Activated T-helper 2 cell treated with anti-CD3 and anti-CD28 coated beads, Interferon-gamma antibody, Interleukin-2, Interleukin-4, amounts not matched to agents 10 μg/mL and 5 μg/mL and 100 μg/mL, durations not matched to agents 14 hours and 24 hours and 36 hours (primary cell): ENCODE measurements at regions not wholly inside any gene's neighbourhood (a gene's known extent, or its start where the extent isn't known, plus 50 kb on each side); places are given as distances from the start of the nearest gene placed in this dataset.

ENCODE experiments used
- DNase-seq: peaks from one replicate; pipeline ENCODE4 v3.0.0; 2021; ENCODE audit warnings: low spot score
- H3K27ac Mint-ChIP-seq: one replicate; pipeline ENCODE4 v1.8.0; 2021; ENCODE audit warnings: mixed read lengths
- H3K27me3 Mint-ChIP-seq: one replicate; pipeline ENCODE4 v1.8.0; 2021; ENCODE audit warnings: low read depth, mixed read lengths
- H3K36me3 Mint-ChIP-seq: one replicate; pipeline ENCODE4 v1.8.0; 2021; ENCODE audit warnings: low read depth, mixed read lengths
- H3K4me1 Mint-ChIP-seq: one replicate; pipeline ENCODE4 v1.8.0; 2021; ENCODE audit warnings: low read depth, mixed read lengths
- H3K4me3 Mint-ChIP-seq: one replicate; pipeline ENCODE4 v1.8.0; 2021; ENCODE audit warnings: low read depth, mild to moderate bottlenecking, moderate library complexity, mixed read lengths
- H3K9me3 Mint-ChIP-seq: one replicate; pipeline ENCODE4 v1.8.0; 2021; ENCODE audit warnings: mixed read lengths
- intact Hi-C: fragments of 100-400 bp; cut with micrococcal nuclease; formaldehyde crosslinking; loops from one replicate; pipeline ENCODE4 v1.15.1; 2023

- no peaks in the 10 kb centered on the region for H3K9me3 Mint-ChIP-seq
- H3K27me3 Mint-ChIP-seq, result no peaks in the 10 kb centered on the region
- intact Hi-C loops, result no loop called here
- no peak for DNase-seq
- H3K36me3 Mint-ChIP-seq, result no peaks in the 10 kb centered on the region
- no peak overlapping the region for H3K4me3 Mint-ChIP-seq
- no peak overlapping the region for H3K27ac Mint-ChIP-seq
- peaks cover 2% of the 10 kb centered on the region for H3K4me1 Mint-ChIP-seq
Measured at GRCh38 chr4:176843710-176844109, 51.0 kb upstream of the VEGFC start.

GRCh38 chr4:176844448-176844847 lies 51.7 kb upstream of the VEGFC start:
- H3K36me3 Mint-ChIP-seq, result no peaks in the 10 kb centered on the region
- no peaks in the 10 kb centered on the region for H3K27me3 Mint-ChIP-seq

DNA sequence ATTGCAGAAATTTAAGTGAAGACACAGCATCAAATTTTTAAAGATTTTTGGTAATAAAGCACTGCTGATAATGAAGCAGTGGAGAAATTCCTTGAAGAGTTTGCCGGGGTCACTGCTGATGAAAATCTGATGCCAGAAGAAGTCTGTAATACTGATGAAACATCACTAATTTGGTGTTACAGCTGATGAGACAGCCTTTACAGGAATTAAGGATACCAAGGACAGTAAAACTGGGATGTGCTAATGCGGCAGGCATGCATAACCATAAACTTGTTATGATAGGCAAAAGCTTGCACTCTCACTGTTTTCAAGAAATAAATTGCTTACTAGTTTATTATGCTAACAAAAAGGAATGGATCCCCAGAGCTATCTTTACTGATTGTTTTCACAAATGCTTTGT lies 52.9 kb upstream of the VEGFC start:
- no peaks in the 10 kb centered on the region for H3K27me3 Mint-ChIP-seq
- H3K27ac Mint-ChIP-seq, result no peak overlapping the region
- no peaks in the 10 kb centered on the region for H3K9me3 Mint-ChIP-seq
- intact Hi-C loops, result no loop called here
- no peak for DNase-seq
- no peaks in the 10 kb centered on the region for H3K36me3 Mint-ChIP-seq
- no peak overlapping the region for H3K4me3 Mint-ChIP-seq
- H3K4me1 Mint-ChIP-seq, result peaks cover 2% of the 10 kb centered on the region

More at GRCh38 chr4:176844448-176844847, 51.7 kb upstream of the VEGFC start:
- Mint-ChIP-seq H3K27ac (no peak overlapping the region), H3K9me3 (no peaks in the 10 kb centered on the region), H3K4me3 (no peak overlapping the region), H3K4me1 (peaks cover 2% of the 10 kb centered on the region)
- no peak for DNase-seq
- intact Hi-C loops, result no loop called here

DNA sequence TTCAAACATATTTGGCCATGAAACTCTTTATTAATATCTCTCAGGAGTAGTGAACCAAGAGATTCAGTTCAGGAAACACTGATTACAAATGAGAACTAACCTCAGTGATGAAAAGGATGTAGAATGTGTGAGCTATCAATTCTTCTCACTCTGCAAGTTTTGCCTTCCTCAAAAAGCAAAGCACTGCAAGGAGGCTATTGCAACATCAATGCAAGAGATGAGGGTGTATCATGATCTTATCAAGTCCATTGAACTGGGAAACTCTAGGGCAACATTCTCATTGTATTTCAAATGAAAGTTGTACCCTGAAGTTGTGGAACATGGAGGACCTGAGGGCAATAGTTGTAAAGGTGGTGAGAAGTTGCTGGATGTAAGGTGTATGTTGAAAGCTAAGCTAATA lies 56.4 kb upstream of the VEGFC start:
- DNase-seq, result no peak
- no peaks in the 10 kb centered on the region for H3K27me3 Mint-ChIP-seq
- no peaks in the 10 kb centered on the region for H3K36me3 Mint-ChIP-seq
- no peak overlapping the region for H3K27ac Mint-ChIP-seq
- H3K9me3 Mint-ChIP-seq, result no peaks in the 10 kb centered on the region
- H3K4me3 Mint-ChIP-seq, result no peak overlapping the region
- intact Hi-C loops, result no loop called here
- H3K4me1 Mint-ChIP-seq, result no peaks in the 10 kb centered on the region

DNA sequence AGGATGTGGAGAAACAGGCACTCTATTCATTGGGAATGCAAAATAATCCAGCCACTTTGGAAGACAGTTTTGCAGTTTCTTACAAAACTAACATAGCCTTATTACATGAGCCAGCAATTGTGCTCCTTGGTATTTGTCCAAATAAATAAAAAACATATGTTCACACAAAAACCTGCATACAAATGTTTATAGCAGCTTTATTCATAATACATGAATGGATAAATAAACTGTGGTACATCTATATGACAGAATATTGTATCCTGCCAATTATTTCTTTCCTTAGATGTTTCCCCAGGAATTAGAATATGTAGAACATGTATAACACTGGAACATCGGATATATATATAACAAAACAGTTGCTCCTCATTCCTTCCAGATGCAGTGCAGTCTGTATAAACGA lies 57.7 kb upstream of the VEGFC start:
- no peak for DNase-seq
- Mint-ChIP-seq H3K27ac (no peak overlapping the region), H3K4me3 (no peak overlapping the region)

GRCh38 chr4:176856421-176856820 lies 63.7 kb upstream of the VEGFC start:
- no peaks in the 10 kb centered on the region for H3K36me3 Mint-ChIP-seq
- DNase-seq, result no peak
- no peak overlapping the region for H3K4me3 Mint-ChIP-seq
- H3K27ac Mint-ChIP-seq, result no peak overlapping the region
- H3K4me1 Mint-ChIP-seq, result no peaks in the 10 kb centered on the region
- no peaks in the 10 kb centered on the region for H3K9me3 Mint-ChIP-seq
- intact Hi-C loops, result no loop called here
- H3K27me3 Mint-ChIP-seq, result no peaks in the 10 kb centered on the region

More for the DNA sequence above, 57.7 kb upstream of the VEGFC start:
- intact Hi-C loops, result no loop called here
- H3K27me3 Mint-ChIP-seq, result no peaks in the 10 kb centered on the region
- no peaks in the 10 kb centered on the region for H3K9me3 Mint-ChIP-seq
- no peaks in the 10 kb centered on the region for H3K4me1 Mint-ChIP-seq
- no peaks in the 10 kb centered on the region for H3K36me3 Mint-ChIP-seq

GRCh38 chr4:176858839-176859238 lies 66.1 kb upstream of the VEGFC start:
- H3K9me3 Mint-ChIP-seq, result no peaks in the 10 kb centered on the region
- H3K27ac Mint-ChIP-seq, result no peak overlapping the region
- no peaks in the 10 kb centered on the region for H3K27me3 Mint-ChIP-seq
- H3K4me3 Mint-ChIP-seq, result no peak overlapping the region
- no peaks in the 10 kb centered on the region for H3K4me1 Mint-ChIP-seq
- intact Hi-C loops, result no loop called here
- no peaks in the 10 kb centered on the region for H3K36me3 Mint-ChIP-seq
- DNase-seq, result no peak

DNA sequence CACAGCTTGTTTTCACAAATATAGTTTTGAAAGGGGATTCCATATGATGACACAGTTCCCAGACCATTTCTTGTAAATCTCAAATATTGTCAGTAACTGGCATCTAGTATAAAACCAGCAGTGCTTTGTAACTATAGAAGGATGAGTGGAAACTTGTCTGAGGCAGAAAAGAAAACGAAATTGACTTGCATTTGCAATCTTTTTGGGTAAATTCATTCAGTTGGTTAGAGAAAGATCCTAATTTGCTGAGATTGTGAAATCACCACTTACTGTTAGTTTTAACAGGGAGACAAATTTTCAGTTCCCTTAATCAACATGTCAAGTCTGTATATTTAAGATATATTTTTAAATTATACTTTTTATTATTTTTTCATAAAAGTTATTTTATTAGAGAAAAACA lies 71.5 kb upstream of the VEGFC start:
- intact Hi-C loops, result no loop called here
- no peaks in the 10 kb centered on the region for H3K27me3 Mint-ChIP-seq

DNA sequence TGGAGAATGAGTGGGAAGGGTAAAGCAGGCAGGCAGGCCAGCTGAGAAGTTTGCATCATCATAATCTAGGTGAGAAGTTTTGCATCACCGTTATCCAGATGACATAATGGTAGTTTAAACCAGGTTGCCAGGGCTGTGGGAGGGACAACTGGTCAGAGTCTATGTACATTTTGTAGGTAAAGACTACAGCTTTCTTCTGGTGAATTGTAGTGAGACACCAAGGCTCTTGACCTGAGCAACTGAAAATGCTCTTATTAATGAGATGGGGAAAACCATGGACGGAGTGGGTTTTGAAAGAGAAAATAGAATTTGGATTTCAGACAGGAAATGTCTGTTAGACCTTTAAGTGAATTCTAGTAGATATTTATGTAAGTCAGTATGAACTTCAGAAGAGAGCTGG lies 76.0 kb upstream of the VEGFC start:
- no peak overlapping the region for H3K4me3 Mint-ChIP-seq
- no peak for DNase-seq
- no peaks in the 10 kb centered on the region for H3K9me3 Mint-ChIP-seq
- H3K27ac Mint-ChIP-seq, result no peak overlapping the region
- H3K27me3 Mint-ChIP-seq, result no peaks in the 10 kb centered on the region
- intact Hi-C loops, result no loop called here
- no peaks in the 10 kb centered on the region for H3K36me3 Mint-ChIP-seq
- no peaks in the 10 kb centered on the region for H3K4me1 Mint-ChIP-seq

More for the DNA sequence above, 71.5 kb upstream of the VEGFC start:
- no peaks in the 10 kb centered on the region for H3K36me3 Mint-ChIP-seq
- H3K4me1 Mint-ChIP-seq, result no peaks in the 10 kb centered on the region
- no peak overlapping the region for H3K27ac Mint-ChIP-seq
- no peak overlapping the region for H3K4me3 Mint-ChIP-seq
- no peak for DNase-seq
- H3K9me3 Mint-ChIP-seq, result no peaks in the 10 kb centered on the region

DNA sequence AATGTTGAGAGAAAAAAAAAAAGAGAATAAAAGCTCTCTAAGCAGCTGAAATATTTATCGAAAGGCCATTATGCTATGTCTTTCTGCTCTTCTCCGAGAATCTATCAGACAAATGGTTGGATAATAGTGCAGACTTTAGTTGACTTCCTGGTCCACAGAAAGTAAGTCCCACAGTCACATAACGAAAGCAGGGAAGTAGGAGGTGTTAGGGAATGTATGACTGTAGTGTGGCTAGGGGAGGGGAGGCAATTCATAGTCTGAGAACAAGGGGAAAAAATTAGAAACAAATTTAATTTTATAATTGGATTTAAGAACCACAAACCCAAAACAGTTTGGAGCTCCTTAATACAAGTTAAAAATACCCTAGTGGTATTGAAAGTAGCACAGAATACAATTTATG lies 79.7 kb upstream of the VEGFC start:
- no peaks in the 10 kb centered on the region for H3K4me1 Mint-ChIP-seq
- DNase-seq, result no peak
- intact Hi-C loops, result no loop called here

DNA sequence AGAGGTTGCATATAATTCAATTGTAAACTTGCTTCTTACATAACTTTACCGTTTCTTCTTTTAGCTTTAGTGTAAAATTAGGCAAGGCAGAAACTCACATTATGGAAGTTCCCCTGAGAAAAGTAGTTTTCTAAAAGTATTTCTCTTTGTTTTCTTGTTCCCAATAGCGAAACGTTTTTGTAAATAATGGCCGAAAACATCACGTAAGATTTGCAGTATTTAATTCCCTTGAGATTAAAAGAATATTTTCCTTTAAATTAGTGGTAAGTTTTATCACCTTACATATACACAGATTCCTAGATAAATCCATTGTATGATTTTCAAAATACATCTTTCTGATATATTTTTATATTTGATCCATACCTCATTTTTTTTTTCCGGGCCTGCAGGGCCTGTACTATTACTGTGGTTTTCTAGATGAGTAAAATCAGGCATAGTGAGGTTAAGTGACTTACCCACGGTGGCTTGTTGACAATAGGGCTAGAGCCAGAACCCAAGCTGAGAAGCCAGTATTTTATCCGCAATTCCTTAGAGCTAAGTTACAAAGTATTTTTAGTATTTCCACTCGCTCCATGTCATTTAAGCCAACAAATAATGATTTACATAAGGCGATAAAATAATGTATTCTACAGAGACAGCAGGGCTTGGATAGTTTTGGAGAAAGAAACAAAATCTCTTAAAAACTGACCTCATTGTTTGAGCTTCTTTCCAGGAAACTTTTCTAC lies 82.2 kb upstream of the VEGFC start:
- Mint-ChIP-seq H3K27me3 (no peaks in the 10 kb centered on the region), H3K4me3 (no peak overlapping the region), H3K27ac (no peak overlapping the region), H3K36me3 (no peaks in the 10 kb centered on the region), H3K9me3 (no peaks in the 10 kb centered on the region), H3K4me1 (no peaks in the 10 kb centered on the region)
- intact Hi-C loops, result no loop called here
- no peak for DNase-seq

More for the DNA sequence above, 79.7 kb upstream of the VEGFC start:
- H3K9me3 Mint-ChIP-seq, result no peaks in the 10 kb centered on the region
- no peaks in the 10 kb centered on the region for H3K27me3 Mint-ChIP-seq
- H3K27ac Mint-ChIP-seq, result no peak overlapping the region
- no peaks in the 10 kb centered on the region for H3K36me3 Mint-ChIP-seq
- H3K4me3 Mint-ChIP-seq, result no peak overlapping the region

DNA sequence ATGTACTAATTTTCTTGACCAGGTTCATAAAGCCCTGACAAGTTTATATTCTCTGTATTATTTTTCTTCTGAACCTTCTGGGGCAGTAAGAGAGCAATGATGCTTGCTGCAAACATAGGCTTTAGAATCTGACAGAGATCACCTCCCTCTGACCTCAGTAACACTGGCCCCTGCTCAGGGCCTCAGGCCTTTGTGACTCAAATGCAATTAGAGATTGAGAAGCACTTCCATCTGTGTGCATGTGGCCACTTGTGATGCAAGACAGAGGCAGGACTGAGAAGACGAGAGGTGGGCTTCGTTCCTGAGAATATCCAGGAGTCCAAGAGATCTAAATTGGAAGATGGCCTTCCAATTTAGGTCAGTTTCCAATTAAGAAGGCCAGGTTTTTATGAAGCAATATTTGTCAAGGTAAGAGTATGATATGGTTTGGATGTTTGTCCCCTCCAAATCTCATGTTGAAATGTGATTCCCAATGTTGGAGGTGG lies 82.8 kb upstream of the VEGFC start:
- Mint-ChIP-seq H3K36me3 (no peaks in the 10 kb centered on the region), H3K27ac (no peak overlapping the region), H3K9me3 (no peaks in the 10 kb centered on the region), H3K4me1 (no peaks in the 10 kb centered on the region), H3K4me3 (no peak overlapping the region), H3K27me3 (no peaks in the 10 kb centered on the region)
- no peak for DNase-seq
- intact Hi-C loops, result no loop called here

DNA sequence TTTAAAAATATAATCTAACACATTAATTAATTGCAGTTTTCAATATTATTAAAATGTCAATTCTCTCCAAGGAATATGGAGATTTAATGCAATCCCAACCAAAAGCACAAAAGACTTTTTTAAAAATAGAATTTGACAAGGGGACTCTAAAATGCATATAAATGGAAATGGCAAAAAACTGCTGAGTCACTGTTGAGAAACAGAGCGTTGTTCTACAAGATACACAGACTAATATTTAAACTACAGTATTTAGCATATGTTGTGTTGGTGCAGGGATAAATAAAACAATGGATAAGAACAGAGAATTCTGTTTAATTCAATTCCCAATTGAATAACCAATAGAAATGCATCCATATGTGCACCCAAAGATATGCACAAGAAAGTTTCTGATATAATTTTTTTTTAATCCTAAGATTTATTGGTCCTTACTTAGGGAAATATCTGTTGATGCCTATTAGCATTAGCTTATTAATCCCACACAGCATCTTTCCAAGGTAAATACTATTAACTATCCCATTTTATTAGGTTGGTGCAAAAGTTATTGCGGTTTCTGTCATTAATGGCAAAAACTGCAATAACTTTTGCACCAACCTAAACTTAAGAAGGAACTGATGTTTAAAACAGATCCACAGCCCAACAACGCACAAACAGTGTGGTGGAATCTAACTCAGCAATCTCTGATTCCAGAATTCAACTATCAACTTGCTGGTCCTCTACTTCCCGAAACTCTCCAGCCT lies 86.8 kb upstream of the VEGFC start:
- no peaks in the 10 kb centered on the region for H3K9me3 Mint-ChIP-seq
- H3K4me1 Mint-ChIP-seq, result no peaks in the 10 kb centered on the region
- H3K27me3 Mint-ChIP-seq, result no peaks in the 10 kb centered on the region
- no peak overlapping the region for H3K4me3 Mint-ChIP-seq
- intact Hi-C loops, result no loop called here
- H3K27ac Mint-ChIP-seq, result no peak overlapping the region
- no peak for DNase-seq
- no peaks in the 10 kb centered on the region for H3K36me3 Mint-ChIP-seq
